Fibroblast of villous mesenchyme (primary cell): ENCODE measurements at regions not wholly inside any gene's neighbourhood (a gene's known extent, or its start where the extent isn't known, plus 50 kb on each side); places are given as distances from the start of the nearest gene placed in this dataset.
A peak's percentile ranks its signal among the peaks of the same experiment; 100 is the strongest.

Source experiments
- DNase-seq: peaks from one replicate; pipeline ENCODE4 v3.0.0-alpha.2; 2010; ENCODE audit warnings: low read depth
- H3K4me3 ChIP-seq: 2 replicates; pipeline ENCODE4 v1.5.1; 2011; ENCODE audit warnings: low read depth, mild to moderate bottlenecking, low read length
- CTCF ChIP-seq: IDR thresholded peaks from 2 replicates; pipeline ENCODE4 v1.5.1; 2012; ENCODE audit warnings: low read depth, mild to moderate bottlenecking, low read length; ENCODE audit not compliant: insufficient read depth

GRCh38 chr20:24768713-24769601 lies 180.1 kb upstream of the CST7 start:
- no peak overlapping the region for H3K4me3 ChIP-seq
- DNase-seq = peak; percentile 8
- TF ChIP-seq CTCF = no peak

- DNase-seq = no peak
- H3K4me3 ChIP-seq = no peak overlapping the region
- TF ChIP-seq CTCF = no peak
Observed at GRCh38 chr20:24769878-24770627, 179.0 kb upstream of the CST7 start.

GRCh38 chr20:24770628-24771541 lies 178.2 kb upstream of the CST7 start:
- no peak overlapping the region for H3K4me3 ChIP-seq
- no peak for DNase-seq
- no peak for TF ChIP-seq CTCF

GRCh38 chr20:24771542-24772061 lies 177.5 kb upstream of the CST7 start:
- DNase-seq = no peak

GRCh38 chr20:24772667-24773066 lies 176.4 kb upstream of the CST7 start:
- TF ChIP-seq CTCF = no peak
- no peak for DNase-seq

More at GRCh38 chr20:24771542-24772061, 177.5 kb upstream of the CST7 start:
- no peak for TF ChIP-seq CTCF
- H3K4me3 ChIP-seq = no peak overlapping the region

GRCh38 chr20:24773168-24773567 lies 175.9 kb upstream of the CST7 start:
- no peak for TF ChIP-seq CTCF
- no peak overlapping the region for H3K4me3 ChIP-seq
- DNase-seq = no peak

More at GRCh38 chr20:24772667-24773066, 176.4 kb upstream of the CST7 start:
- H3K4me3 ChIP-seq = no peak overlapping the region
